GM06990 (cell line): ENCODE measurements at regions not wholly inside any gene's neighbourhood (a gene's known extent, or its start where the extent isn't known, plus 50 kb on each side); places are given as distances from the start of the nearest gene placed in this dataset.

Experiments used
- DNase-seq: peaks from one replicate; pipeline ENCODE4 v3.0.0-alpha.2; 2011; ENCODE audit not compliant: insufficient read length; ENCODE audit errors: extremely low read depth
- H3K27me3 ChIP-seq: replicated peaks from 2 replicates; pipeline ENCODE4 v1.6.0; 2011; ENCODE audit warnings: low read length; ENCODE audit not compliant: control insufficient read depth, insufficient read depth
- H3K36me3 ChIP-seq: 2 replicates; pipeline ENCODE4 v1.5.1; 2011; ENCODE audit warnings: low read length; ENCODE audit not compliant: control insufficient read depth, insufficient read depth
- H3K4me3 ChIP-seq: replicated peaks from 2 replicates; pipeline ENCODE4 v1.5.1; 2011; ENCODE audit warnings: low read depth, mild to moderate bottlenecking, control low read depth, low read length
- CTCF ChIP-seq: IDR thresholded peaks from 2 replicates; pipeline ENCODE4 v1.5.1; 2011; ENCODE audit warnings: low read length, control low read depth, mild to moderate bottlenecking, inconsistent platforms; ENCODE audit not compliant: insufficient read depth, poor library complexity, severe bottlenecking

DNA sequence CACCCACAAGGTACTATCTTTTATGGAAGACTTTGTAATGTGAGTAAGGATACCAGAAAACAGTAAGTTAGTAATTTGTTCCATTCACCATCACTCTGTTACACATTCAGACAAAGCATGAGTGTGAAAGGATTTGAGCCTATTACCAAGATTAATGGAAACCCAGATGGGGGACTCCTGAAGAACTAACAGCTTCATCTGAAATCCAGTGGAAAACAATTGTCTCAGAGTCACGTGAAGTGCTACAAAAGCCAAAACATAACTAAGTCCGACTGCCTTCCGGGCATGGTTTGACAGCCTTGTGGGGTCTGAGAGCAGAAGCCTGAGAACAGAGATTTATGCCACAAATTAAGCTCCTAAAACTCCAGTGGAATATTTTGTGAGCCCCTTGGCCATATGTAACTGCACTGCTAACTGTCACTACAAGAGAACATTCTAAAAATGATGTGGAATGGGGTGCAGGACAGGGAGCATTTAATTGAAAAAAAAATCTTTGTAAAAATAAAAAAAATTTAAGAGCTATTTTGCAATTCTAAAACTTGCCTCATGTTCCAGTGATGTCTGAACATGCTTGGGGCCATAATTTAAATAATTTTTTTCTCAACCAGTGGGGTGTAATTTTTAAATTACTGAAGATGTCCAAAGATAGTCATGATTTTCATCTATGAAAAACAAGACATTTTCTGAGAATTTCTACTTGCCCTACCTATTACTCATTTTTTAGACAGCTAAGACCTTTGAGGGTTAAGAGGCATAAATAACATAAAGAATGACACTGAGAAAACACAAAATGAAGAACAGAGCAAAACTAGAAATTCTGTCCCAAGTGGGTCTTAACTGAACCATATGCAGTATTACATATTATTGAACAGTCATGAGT is 555.0 kb downstream of the INHBA start:
- TF ChIP-seq CTCF: no peak
- H3K27me3 ChIP-seq: no peaks in the 10 kb centered on the region
- H3K4me3 ChIP-seq: no peak overlapping the region
- H3K36me3 ChIP-seq: no peaks in the 10 kb centered on the region
- no peak for DNase-seq

DNA sequence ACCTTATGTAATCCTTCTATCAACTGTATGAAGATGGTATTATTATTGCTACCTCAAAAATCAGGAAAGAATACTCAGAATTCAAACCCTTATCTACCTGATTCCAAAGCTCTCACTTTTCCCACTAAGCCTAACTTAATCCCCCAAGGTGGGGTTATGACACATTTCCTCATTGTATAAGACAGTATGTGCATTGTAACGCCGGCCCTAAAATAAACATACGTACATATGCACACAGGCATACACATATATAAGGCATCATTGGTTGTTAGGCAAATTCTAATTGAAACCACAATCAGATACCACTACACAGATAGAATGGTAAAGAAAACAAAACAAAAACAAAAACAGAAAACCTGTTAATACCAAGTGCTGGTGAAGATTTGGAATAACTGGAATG is 556.5 kb downstream of the INHBA start:
- no peak for TF ChIP-seq CTCF
- DNase-seq: no peak
- Histone ChIP-seq H3K4me3 (no peak overlapping the region), H3K36me3 (no peaks in the 10 kb centered on the region), H3K27me3 (no peaks in the 10 kb centered on the region)

- no peak for TF ChIP-seq CTCF
- no peaks in the 10 kb centered on the region for H3K27me3 ChIP-seq
Observed at GRCh38 chr7:41145656-41146055, 557.2 kb downstream of the INHBA start.

GRCh38 chr7:41142904-41143473 is 559.9 kb downstream of the INHBA start:
- Histone ChIP-seq H3K27me3 (no peaks in the 10 kb centered on the region), H3K4me3 (no peak overlapping the region), H3K36me3 (no peaks in the 10 kb centered on the region)
- TF ChIP-seq CTCF: no peak
- no peak for DNase-seq

More at GRCh38 chr7:41145656-41146055, 557.2 kb downstream of the INHBA start:
- Histone ChIP-seq H3K36me3 (no peaks in the 10 kb centered on the region), H3K4me3 (no peak overlapping the region)
- DNase-seq: no peak

- H3K27me3 ChIP-seq: no peaks in the 10 kb centered on the region
Observed at GRCh38 chr7:41139789-41140188, 563.1 kb downstream of the INHBA start.

More at GRCh38 chr7:41139789-41140188, 563.1 kb downstream of the INHBA start:
- DNase-seq: no peak
- Histone ChIP-seq H3K36me3 (no peaks in the 10 kb centered on the region), H3K4me3 (no peak overlapping the region)
- no peak for TF ChIP-seq CTCF
